GM12878 (cell line): ENCODE measurements at regions not wholly inside any gene's neighbourhood (a gene's known extent, or its start where the extent isn't known, plus 50 kb on each side); places are given as distances from the start of the nearest gene placed in this dataset.

ENCODE experiments used
- BCL11A ChIP-seq: IDR thresholded peaks from 2 replicates; pipeline ENCODE4 v1.6.1; 2011; ENCODE audit warnings: low read depth, low read length
- GABPA ChIP-seq: IDR thresholded peaks from 2 replicates; pipeline ENCODE4 v1.6.1; 2014; ENCODE audit warnings: antibody characterized with exemption, low read depth, mild to moderate bottlenecking, inconsistent platforms
- IKZF1 ChIP-seq: fragments of 450-650 bp; conservative IDR thresholded peaks from 2 replicates; pipeline ENCODE4 v1.6.1; 2017; ENCODE audit warnings: antibody characterized with exemption, mild to moderate bottlenecking
- IKZF2 ChIP-seq, 2 experiments: fragments of 450-650 bp; IDR thresholded peaks; 2 replicates each; pipeline ENCODE4 v1.6.1; 2017; ENCODE audit warnings: mild to moderate bottlenecking in 2 of 2, moderate library complexity in 2 of 2
- JUNB ChIP-seq: IDR thresholded peaks from 2 replicates; pipeline ENCODE4 v1.6.1; 2016; ENCODE audit warnings: antibody characterized with exemption, mild to moderate bottlenecking
- MAX ChIP-seq: IDR thresholded peaks from 2 replicates; pipeline ENCODE4 v1.6.1; 2012; ENCODE audit warnings: low read depth, low read length, improper control_type of control experiment
- NBN ChIP-seq: fragments of 450-650 bp; IDR thresholded peaks from 2 replicates; pipeline ENCODE4 v1.6.1; 2016
- NKRF ChIP-seq: fragments of 450-650 bp; conservative IDR thresholded peaks from 2 replicates; pipeline ENCODE4 v1.6.1; 2017; ENCODE audit warnings: mild to moderate bottlenecking, moderate library complexity
- PKNOX1 ChIP-seq: fragments of 450-650 bp; IDR thresholded peaks from 2 replicates; pipeline ENCODE4 v1.6.1; 2016; ENCODE audit warnings: mild to moderate bottlenecking
- POLR2A ChIP-seq: IDR thresholded peaks from 2 replicates; pipeline ENCODE4 v1.6.1; 2011; ENCODE audit warnings: low read depth, mild to moderate bottlenecking, low read length
- STAT3 ChIP-seq: IDR thresholded peaks from 2 replicates; pipeline ENCODE4 v1.6.1; 2011; ENCODE audit warnings: low read depth, low read length, improper control_type of control experiment
- SUPT20H ChIP-seq: IDR thresholded peaks from 2 replicates; pipeline ENCODE4 v1.6.1; 2011; ENCODE audit warnings: low read depth, mild to moderate bottlenecking, low read length, moderate library complexity, borderline replicate concordance; ENCODE audit not compliant: control insufficient read depth
- TBL1XR1 ChIP-seq: IDR thresholded peaks from 2 replicates; pipeline ENCODE4 v1.6.1; 2012; ENCODE audit warnings: low read depth, low read length, improper control_type of control experiment
- TCF3 ChIP-seq: IDR thresholded peaks from 2 replicates; pipeline ENCODE4 v1.6.1; 2012; ENCODE audit warnings: low read depth, mild to moderate bottlenecking, low read length, borderline replicate concordance; ENCODE audit not compliant: insufficient read depth
- WRNIP1 ChIP-seq: IDR thresholded peaks from 2 replicates; pipeline ENCODE4 v1.6.1; 2011; ENCODE audit warnings: low read depth, low read length, improper control_type of control experiment, borderline replicate concordance
- ZBED1 ChIP-seq: IDR thresholded peaks from 2 replicates; pipeline ENCODE4 v1.6.1; 2016; ENCODE audit warnings: borderline replicate concordance
- ZBTB4 ChIP-seq: fragments of 450-650 bp; formaldehyde crosslinking; IDR thresholded peaks from 2 replicates; pipeline ENCODE4 v1.4.0; 2022; ENCODE audit warnings: mild to moderate bottlenecking, moderate library complexity
- ZBTB40 ChIP-seq: fragments of 450-650 bp; IDR thresholded peaks from 2 replicates; pipeline ENCODE4 v1.6.1; 2016; ENCODE audit warnings: mild to moderate bottlenecking, moderate library complexity, borderline replicate concordance
- ZZZ3 ChIP-seq: IDR thresholded peaks from 2 replicates; pipeline ENCODE4 v1.6.1; 2011; ENCODE audit warnings: low read depth; ENCODE audit not compliant: control insufficient read depth, insufficient read length

- TF ChIP-seq NKRF (no peak), ZZZ3 (no peak), ZBED1 (no peak), TBL1XR1 (no peak), MAX (no peak), ZBTB4 (CRISPR knock-in tag) (no peak), TCF3 (0 out of 2 replicates have a peak, but pooled peaks have one; percentile 35), IKZF1 (peak; percentile 60; the same call in 1 of the 2 replicates), STAT3 (no peak), BCL11A (no peak), POLR2A (no peak), GABPA (no peak), WRNIP1 (no peak), PKNOX1 (no peak), ZBTB40 (no peak), NBN (no peak; the same call in 1 of the 2 replicates), SUPT20H (no peak), JUNB (no peak; the same call in 1 of the 2 replicates), IKZF2 (IDR thresholded peaks at IDR 0.05) (peak; percentile 56 to 57; a peak in 3 of 4 replicates)
- TF ChIP-seq, all 136 proteins: peak for 21
Observed at GRCh38 chr1:38527373-38527966, 332.1 kb downstream of the RRAGC start (continued).
